T-cell (primary cell): ENCODE measurements at regions not wholly inside any gene's neighbourhood (a gene's known extent, or its start where the extent isn't known, plus 50 kb on each side); places are given as distances from the start of the nearest gene placed in this dataset.

Source experiments
- ATAC-seq, 4 experiments: fragments of 200-7000 bp in 3 of 4; fragments of 150-1000 bp in 1 of 4; cut with Tn5 transposase; replicated peaks in 1 of 4; 1 replicate in 3 of 4; 2 replicates in 1 of 4; pipeline ENCODE4 v1.10.0; 2021; ENCODE audit warnings: moderate library complexity in 3 of 4, mild to moderate bottlenecking in 2 of 4, moderate number of reproducible peaks in 1 of 4
- CTCF ChIA-PET, 2 donors: fragments of 300-600 bp; sonication (Branson Sonifier 250); formaldehyde crosslinking; loops; one replicate each; lab custom pipeline; 2022; ENCODE audit warnings: antibody characterized with exemption in 2 of 2; lab: Charles Lee
- POLR2A ChIA-PET, 2 donors: fragments of 300-600 bp; sonication (Branson Sonifier 250); formaldehyde crosslinking; loops; one replicate each; lab custom pipeline; 2022; ENCODE audit warnings: antibody characterized with exemption in 2 of 2; lab: Charles Lee
- DNase-seq, 35 experiments: peaks; one replicate each; pipeline versions ENCODE4 v3.0.0 to v3.0.0-alpha.2; 2013 to 2023
- H3K27ac ChIP-seq: one replicate; pipeline ENCODE4 v1.5.1; 2013; ENCODE audit warnings: low read length
- H3K27me3 ChIP-seq, 2 experiments: replicated peaks in 1 of 2; 1 replicate in 1 of 2; 2 replicates in 1 of 2; pipeline versions ENCODE4 v1.6.1 to v1.7.0; 2013; ENCODE audit warnings: low read length in 1 of 2, mixed read lengths in 1 of 2; ENCODE audit not compliant: control insufficient read depth in 2 of 2, insufficient read depth in 2 of 2; ENCODE audit errors: extremely low read depth in 1 of 2
- H3K36me3 ChIP-seq, 2 donors: 1 replicate in 1 of 2; 2 replicates in 1 of 2; pipeline versions ENCODE4 v1.6.1 to v1.7.0; 2013; ENCODE audit warnings: low read length in 1 of 2; ENCODE audit not compliant: control insufficient read depth in 2 of 2, insufficient read depth in 1 of 2; ENCODE audit errors: extremely low read depth in 1 of 2
- H3K4me1 ChIP-seq, 2 experiments: 1 replicate in 1 of 2; 2 replicates in 1 of 2; pipeline versions ENCODE4 v1.6.1 to v1.7.0; 2013; ENCODE audit warnings: low read length in 2 of 2, mixed read lengths in 1 of 2; ENCODE audit not compliant: insufficient read depth in 2 of 2, control insufficient read depth in 1 of 2; ENCODE audit errors: extremely low read depth in 1 of 2
- H3K4me3 ChIP-seq, 2 donors: 1 replicate in 1 of 2; 2 replicates in 1 of 2; pipeline versions ENCODE4 v1.5.1 to v1.7.0; 2013; ENCODE audit warnings: mild to moderate bottlenecking in 2 of 2, low read length in 1 of 2, moderate library complexity in 1 of 2; ENCODE audit not compliant: control insufficient read depth in 1 of 2; ENCODE audit errors: extremely low read depth in 1 of 2
- H3K9me3 ChIP-seq: 2 replicates; pipeline ENCODE4 v1.7.0; 2013
- H3K27ac Mint-ChIP-seq, 2 donors: one replicate each; pipeline ENCODE4 v1.8.0; 2020 to 2021; ENCODE audit warnings: mild to moderate bottlenecking in 2 of 2, mixed read lengths in 2 of 2
- H3K27me3 Mint-ChIP-seq, 2 donors: one replicate each; pipeline ENCODE4 v1.8.0; 2021 to 2022; ENCODE audit warnings: mixed read lengths in 2 of 2
- H3K36me3 Mint-ChIP-seq: one replicate; pipeline ENCODE4 v1.8.0; 2021; ENCODE audit warnings: mixed read lengths
- H3K4me1 Mint-ChIP-seq, 3 donors: one replicate each; pipeline ENCODE4 v1.8.0; 2020 to 2022; ENCODE audit warnings: mixed read lengths in 3 of 3, mild to moderate bottlenecking in 1 of 3
- H3K4me3 Mint-ChIP-seq, 3 donors: one replicate each; pipeline ENCODE4 v1.8.0; 2020 to 2022; ENCODE audit warnings: mild to moderate bottlenecking in 3 of 3, mixed read lengths in 3 of 3, moderate library complexity in 3 of 3
- H3K9me3 Mint-ChIP-seq, 3 donors: one replicate each; pipeline ENCODE4 v1.8.0; 2020 to 2022; ENCODE audit warnings: mixed read lengths in 3 of 3
- WGBS: methylation state at CpG from one replicate; pipeline ENCODE4 v1.1.5; 2013; ENCODE audit warnings: missing lambda C conversion rate; ENCODE audit not compliant: insufficient coverage; 5-methylcytosine and 5-hydroxymethylcytosine counted together

DNA sequence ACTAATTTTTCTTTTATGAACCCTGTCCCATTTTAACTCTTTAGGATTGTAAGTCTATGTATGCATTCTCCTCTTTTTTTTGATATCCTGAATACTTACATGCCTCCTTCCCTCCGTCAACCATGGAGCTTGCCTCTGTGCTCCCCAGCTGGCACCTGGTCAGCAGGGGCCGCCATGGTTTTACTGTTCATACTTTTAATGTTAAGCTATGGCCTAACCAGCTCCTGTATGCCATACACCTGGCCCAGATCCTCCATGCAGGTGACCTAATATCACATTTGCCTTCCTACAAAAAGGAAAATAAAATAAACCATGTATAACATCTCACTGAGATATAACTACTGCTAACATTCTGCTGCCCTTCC lies 283.1 kb upstream of the TRIB2 start:
- ChIA-PET CTCF (interaction anchor here in 1 of 2 donors (0.8 to 1.2 kb wide), 5 partner anchors 18 to 573 kb away, joined by 3 to 7 read pairs (median 3); partner anchors contain the start of gene TRIB2), POLR2A (no interaction called here)
- Histone ChIP-seq H3K4me1 (peaks cover 5 to 24% of the 10 kb centered on the region in 2 experiments), H3K36me3 (no peaks in the 10 kb centered on the region), H3K27me3 (no peaks in the 10 kb centered on the region), H3K4me3 (no peak overlapping the region), H3K9me3 (no peaks in the 10 kb centered on the region), H3K27ac (no peak overlapping the region)
- 73% methylated on average over 2 of the region's 2 CpGs for WGBS
- H3K27me3 Mint-ChIP-seq: no peaks in the 10 kb centered on the region
- H3K27ac Mint-ChIP-seq: no peak overlapping the region
- H3K4me1 Mint-ChIP-seq: peaks cover 40 to 68% (median 55%) of the 10 kb centered on the region in 3 donors
- ATAC-seq: peak in 1 of 4 experiments; percentile 45
- no peak overlapping the region for H3K4me3 Mint-ChIP-seq
- peak in 2 of 35 experiments; percentile 25 to 28 for DNase-seq
- H3K36me3 Mint-ChIP-seq: no peaks in the 10 kb centered on the region
- H3K9me3 Mint-ChIP-seq: no peaks in the 10 kb centered on the region

- no peak for ATAC-seq
- Mint-ChIP-seq H3K4me1 (peaks cover 40 to 59% (median 44%) of the 10 kb centered on the region in 3 donors), H3K9me3 (no peaks in the 10 kb centered on the region), H3K4me3 (no peak overlapping the region), H3K27me3 (no peaks in the 10 kb centered on the region), H3K27ac (peak overlapping the region in 1 of 2 donors; percentile 30), H3K36me3 (no peaks in the 10 kb centered on the region)
- H3K4me1 ChIP-seq: peaks cover 5 to 24% of the 10 kb centered on the region in 2 experiments
- CTCF ChIA-PET: no interaction called here
- 95% methylated on average over 6 of the region's 9 CpGs for WGBS
- no peak for DNase-seq
- no peak overlapping the region for H3K4me3 ChIP-seq
- H3K27me3 ChIP-seq: no peaks in the 10 kb centered on the region
- no peak overlapping the region for H3K27ac ChIP-seq
- no peaks in the 10 kb centered on the region for H3K36me3 ChIP-seq
- POLR2A ChIA-PET: no interaction called here
- no peaks in the 10 kb centered on the region for H3K9me3 ChIP-seq
These were observed 282.1 kb upstream of the TRIB2 start for GRCh38 chr2:12434630-12435098.

GRCh38 chr2:12435430-12436222 lies 281.1 kb upstream of the TRIB2 start:
- no peaks in the 10 kb centered on the region for H3K36me3 Mint-ChIP-seq
- CTCF ChIA-PET: interaction anchor here in 1 of 2 donors (0.5 kb wide), 1 partner anchor 141 kb away, joined by 3 read pairs; no protein-coding TSS in a partner anchor
- Histone ChIP-seq H3K4me1 (peaks cover 5 to 24% of the 10 kb centered on the region in 2 experiments), H3K27ac (no peak overlapping the region), H3K36me3 (no peaks in the 10 kb centered on the region), H3K27me3 (no peaks in the 10 kb centered on the region), H3K4me3 (no peak overlapping the region), H3K9me3 (no peaks in the 10 kb centered on the region)
- H3K9me3 Mint-ChIP-seq: no peaks in the 10 kb centered on the region
- DNase-seq (no peak), ATAC-seq (no peak)
- H3K27me3 Mint-ChIP-seq: no peaks in the 10 kb centered on the region
- WGBS: 100% methylated on average over 1 of the region's 9 CpGs
- peak overlapping the region in 1 of 3 donors; percentile 21 for H3K4me3 Mint-ChIP-seq
- POLR2A ChIA-PET: no interaction called here
- H3K4me1 Mint-ChIP-seq: peaks cover 32 to 57% (median 35%) of the 10 kb centered on the region in 3 donors
- H3K27ac Mint-ChIP-seq: no peak overlapping the region

DNA sequence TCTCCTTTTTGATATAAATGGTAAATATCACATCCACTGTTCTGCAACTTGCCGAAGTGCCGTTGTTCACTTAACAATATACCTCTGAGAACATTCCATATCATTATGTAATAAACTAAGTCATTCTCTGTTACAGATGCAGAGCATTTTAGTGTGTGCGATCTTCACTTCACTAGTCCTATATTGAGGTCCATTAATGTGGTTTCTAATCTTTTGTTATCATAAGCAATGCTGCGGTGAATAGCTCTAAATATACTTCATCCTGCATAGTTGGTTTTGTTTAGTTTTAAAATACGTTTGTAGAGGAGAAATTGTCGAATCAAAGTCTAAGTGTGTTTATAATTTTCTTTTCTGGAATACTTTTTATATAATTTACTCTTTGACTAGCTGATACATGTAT lies 280.3 kb upstream of the TRIB2 start:
- DNase-seq: no peak
- peak in 2 of 4 experiments; percentile 47 to 57 for ATAC-seq
- no CpG with 5 or more reads among the region's 6 CpGs for WGBS
- POLR2A ChIA-PET: no interaction called here
- H3K36me3 ChIP-seq: no peaks in the 10 kb centered on the region
- H3K36me3 Mint-ChIP-seq: no peaks in the 10 kb centered on the region
- H3K4me1 ChIP-seq: peaks cover 5 to 22% of the 10 kb centered on the region in 2 experiments
- peaks cover 29 to 57% (median 36%) of the 10 kb centered on the region in 3 donors for H3K4me1 Mint-ChIP-seq
- CTCF ChIA-PET: no interaction called here
- H3K27ac Mint-ChIP-seq: peak overlapping the region in 1 of 2 donors; percentile 44
- H3K9me3 Mint-ChIP-seq: no peaks in the 10 kb centered on the region
- H3K27me3 ChIP-seq: no peaks in the 10 kb centered on the region
- peak overlapping the region in 2 of 3 donors; percentile 18 to 21 for H3K4me3 Mint-ChIP-seq
- H3K27me3 Mint-ChIP-seq: no peaks in the 10 kb centered on the region
- H3K4me3 ChIP-seq: no peak overlapping the region
- H3K9me3 ChIP-seq: no peaks in the 10 kb centered on the region
- H3K27ac ChIP-seq: no peak overlapping the region

- H3K27ac ChIP-seq: no peak overlapping the region
- Mint-ChIP-seq H3K27me3 (no peaks in the 10 kb centered on the region), H3K9me3 (no peaks in the 10 kb centered on the region), H3K4me1 (peaks cover 33 to 62% (median 42%) of the 10 kb centered on the region in 3 donors), H3K36me3 (no peaks in the 10 kb centered on the region), H3K27ac (no peak overlapping the region), H3K4me3 (peak overlapping the region in 1 of 3 donors; percentile 21)
- 67% methylated on average over 1 of the region's 5 CpGs for WGBS
- no peak for DNase-seq
- no peaks in the 10 kb centered on the region for H3K9me3 ChIP-seq
- no peak overlapping the region for H3K4me3 ChIP-seq
- H3K27me3 ChIP-seq: no peaks in the 10 kb centered on the region
- peaks cover 9 to 27% of the 10 kb centered on the region in 2 experiments for H3K4me1 ChIP-seq
- H3K36me3 ChIP-seq: no peaks in the 10 kb centered on the region
- POLR2A ChIA-PET: interaction anchor here in 1 of 2 donors (0.6 kb wide), 1 partner anchor 36 kb away, joined by 4 read pairs; no protein-coding TSS in a partner anchor
- ATAC-seq: no peak
- CTCF ChIA-PET: interaction anchor here in 1 of 2 donors (0.7 kb wide), 1 partner anchor 20 kb away, joined by 3 read pairs; no protein-coding TSS in a partner anchor
These were observed 279.7 kb upstream of the TRIB2 start for GRCh38 chr2:12436935-12437561.

DNA sequence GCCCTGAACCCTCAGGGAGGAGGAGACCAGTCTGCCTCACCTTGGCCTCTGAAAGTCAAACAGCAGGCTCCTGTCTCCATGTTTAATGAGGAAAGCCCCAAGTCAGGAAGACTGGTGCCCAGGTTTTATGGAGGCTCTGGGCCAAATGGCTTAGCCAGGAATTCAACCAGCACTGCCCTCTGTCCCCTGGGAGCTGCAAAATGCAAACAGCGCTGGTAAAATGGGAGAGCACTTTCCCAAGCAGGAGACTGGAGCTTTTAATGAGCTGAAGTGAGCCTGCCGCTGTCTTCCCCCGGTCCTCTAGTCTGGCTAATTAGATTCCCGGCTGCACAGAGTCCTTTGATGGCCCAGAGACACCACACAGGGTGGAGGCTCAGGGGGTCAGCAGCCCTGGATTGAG lies 276.0 kb upstream of the TRIB2 start:
- no peak for ATAC-seq
- DNase-seq: no peak
- Mint-ChIP-seq H3K27me3 (no peaks in the 10 kb centered on the region), H3K27ac (no peak overlapping the region), H3K4me1 (peaks cover 30 to 53% (median 43%) of the 10 kb centered on the region in 3 donors), H3K9me3 (no peaks in the 10 kb centered on the region), H3K36me3 (no peaks in the 10 kb centered on the region), H3K4me3 (no peak overlapping the region)
- ChIA-PET POLR2A (no interaction called here), CTCF (no interaction called here)
- H3K36me3 ChIP-seq: no peaks in the 10 kb centered on the region
- no peaks in the 10 kb centered on the region for H3K9me3 ChIP-seq
- no peak overlapping the region for H3K4me3 ChIP-seq
- no peak overlapping the region for H3K27ac ChIP-seq
- no peaks in the 10 kb centered on the region for H3K27me3 ChIP-seq
- WGBS: 90% methylated on average over 4 of the region's 4 CpGs
- H3K4me1 ChIP-seq: peaks cover 13 to 18% of the 10 kb centered on the region in 2 experiments
